Spleen (tissue), 7 donors: ENCODE measurements at regions not wholly inside any gene's neighbourhood (a gene's known extent, or its start where the extent isn't known, plus 50 kb on each side); places are given as distances from the start of the nearest gene placed in this dataset.
A peak's percentile ranks its signal among the peaks of the same experiment; 100 is the strongest.

Experiments
- CTCF ChIP-seq, 11 experiments: fragments of 200-600 bp in 7 of 11; fragments of 450-650 bp in 4 of 11; sonication (generic) in 4 of 11; IDR thresholded peaks in 8 of 11; conservative IDR thresholded peaks in 3 of 11; 1 replicate in 7 of 11; 2 replicates in 4 of 11; pipeline versions ENCODE4 v1.4.0 to v1.8.0; 2016 to 2021; ENCODE audit warnings: antibody characterized with exemption in 11 of 11, inconsistent platforms in 4 of 11, mild to moderate bottlenecking in 1 of 11
- POLR2A ChIP-seq, 3 donors: fragments of 450-650 bp; IDR thresholded peaks; one replicate each; pipeline ENCODE4 v1.5.1; 2017; ENCODE audit warnings: antibody characterized with exemption in 3 of 3, mild to moderate bottlenecking in 1 of 3
- POLR2AphosphoS5 ChIP-seq, 3 donors: sonication (generic); formaldehyde crosslinking; IDR thresholded peaks; one replicate each; pipeline ENCODE4 v1.5.1; 2017; ENCODE audit warnings: antibody characterized with exemption in 3 of 3
- donor health status: DM: no; HTN: no; CAD: no; lungs with moderate emphysema.
- donor health status: DM: no; HTN: no; CAD: no.
- donor health status: DM: no; HTN: no; CAD: no.

GRCh38 chr5:66436721-66437120 lies 159.5 kb upstream of the MAST4 start:
- peak in 1 of 11 experiments; percentile 11 for TF ChIP-seq CTCF (IDR thresholded peaks at IDR 0.05 in 8 of 11, conservative IDR thresholded peaks at IDR 0.05 in 3 of 11)
- TF ChIP-seq POLR2AphosphoS5 (IDR thresholded peaks at IDR 0.05), result no peak
- no peak for TF ChIP-seq POLR2A (IDR thresholded peaks at IDR 0.05)
